WTC11 (cell line): ENCODE measurements at regions not wholly inside any gene's neighbourhood (a gene's known extent, or its start where the extent isn't known, plus 50 kb on each side); places are given as distances from the start of the nearest gene placed in this dataset.

ENCODE experiments used
- ATAC-seq: fragments of 200-7000 bp; cut with Tn5 transposase; 2 replicates; pipeline ENCODE4 v1.10.0; 2021; ENCODE audit warnings: mild to moderate bottlenecking, moderate library complexity
- CTCF ChIA-PET: fragments of 300-600 bp; sonication (Branson Sonifier 250); formaldehyde crosslinking; loops from one replicate; lab custom pipeline; 2021; ENCODE audit warnings: antibody characterized with exemption; lab: Charles Lee
- POLR2A ChIA-PET: fragments of 350-600 bp; sonication (Branson Sonifier 250); formaldehyde crosslinking; loops from one replicate; lab custom pipeline; 2021; ENCODE audit warnings: antibody characterized with exemption; lab: Charles Lee
- DNase-seq: peaks from one replicate; pipeline ENCODE4 v3.0.0; 2021; ENCODE audit warnings: low spot score
- H3K27ac Mint-ChIP-seq: 2 replicates; pipeline ENCODE4 v1.8.0; 2021; ENCODE audit warnings: mixed read lengths
- H3K27me3 Mint-ChIP-seq: 2 replicates; pipeline ENCODE4 v1.8.0; 2021; ENCODE audit warnings: low read depth, mild to moderate bottlenecking, moderate library complexity, mixed read lengths
- H3K36me3 Mint-ChIP-seq: 2 replicates; pipeline ENCODE4 v1.8.0; 2021; ENCODE audit warnings: mixed read lengths
- H3K4me1 Mint-ChIP-seq: 2 replicates; pipeline ENCODE4 v1.8.0; 2022; ENCODE audit warnings: mixed read lengths
- H3K4me3 Mint-ChIP-seq: 2 replicates; pipeline ENCODE4 v1.8.0; 2021; ENCODE audit warnings: mild to moderate bottlenecking, moderate library complexity, mixed read lengths
- H3K9me3 Mint-ChIP-seq: 2 replicates; pipeline ENCODE4 v1.8.0; 2021; ENCODE audit warnings: mixed read lengths
- ATF1 ChIP-seq: sonication (generic); formaldehyde crosslinking; IDR thresholded peaks from 2 replicates; pipeline ENCODE4 v1.8.1; 2023; ENCODE audit warnings: mild to moderate bottlenecking, moderate library complexity, missing genetic modification reagents
- CDX4 ChIP-seq: fragments of 250-450 bp; sonication (Bioruptor Pico); IDR thresholded peaks from 2 replicates; pipeline ENCODE4 v1.9.0; 2021; ENCODE audit warnings: moderate library complexity, mild to moderate bottlenecking, inconsistent platforms, borderline replicate concordance
- E2F4 ChIP-seq: sonication (generic); formaldehyde crosslinking; IDR thresholded peaks from 2 replicates; pipeline ENCODE4 v1.8.1; 2022; ENCODE audit warnings: low read depth, mild to moderate bottlenecking, moderate library complexity, missing genetic modification reagents, borderline replicate concordance
- GABPB1 ChIP-seq: sonication (generic); formaldehyde crosslinking; IDR thresholded peaks from 2 replicates; pipeline ENCODE4 v1.8.1; 2023; ENCODE audit warnings: mild to moderate bottlenecking, missing genetic modification reagents
- HMGA2 ChIP-seq: fragments of 250-450 bp; sonication (Bioruptor Pico); IDR thresholded peaks from 2 replicates; pipeline ENCODE4 v1.4.0; 2021; ENCODE audit warnings: mild to moderate bottlenecking, moderate library complexity
- MYBL2 ChIP-seq: sonication (generic); formaldehyde crosslinking; IDR thresholded peaks from 2 replicates; pipeline ENCODE4 v1.8.1; 2023; ENCODE audit warnings: mild to moderate bottlenecking, moderate library complexity, missing genetic modification reagents
- NFATC4 ChIP-seq: fragments of 250-450 bp; sonication (Bioruptor Pico); IDR thresholded peaks from 2 replicates; pipeline ENCODE4 v1.9.0; 2021; ENCODE audit warnings: mild to moderate bottlenecking
- SOX15 ChIP-seq: fragments of 250-450 bp; sonication (Bioruptor Pico); IDR thresholded peaks from 2 replicates; pipeline ENCODE4 v1.9.0; 2021; ENCODE audit warnings: mild to moderate bottlenecking
- TEAD1 ChIP-seq: sonication (generic); formaldehyde crosslinking; IDR thresholded peaks from 2 replicates; pipeline ENCODE4 v1.8.0; 2022; ENCODE audit warnings: mild to moderate bottlenecking, missing genetic modification reagents
- TP53 ChIP-seq: sonication (generic); formaldehyde crosslinking; IDR thresholded peaks from 2 replicates; pipeline ENCODE4 v1.8.1; 2023; ENCODE audit warnings: mild to moderate bottlenecking, missing genetic modification reagents
- ZNF281 ChIP-seq: sonication (generic); formaldehyde crosslinking; IDR thresholded peaks from 2 replicates; pipeline ENCODE4 v1.8.0; 2023; ENCODE audit warnings: mild to moderate bottlenecking, missing genetic modification reagents
- ZNF317 ChIP-seq: sonication (generic); formaldehyde crosslinking; IDR thresholded peaks from 2 replicates; pipeline ENCODE4 v1.8.1; 2023; ENCODE audit warnings: low read depth, mild to moderate bottlenecking, moderate library complexity, missing genetic modification reagents, borderline replicate concordance
- TF ChIP-seq, protein P1 (sequence below): sonication (generic); formaldehyde crosslinking; IDR thresholded peaks from 2 replicates; pipeline ENCODE4 v1.8.1; 2023; ENCODE audit warnings: mild to moderate bottlenecking, missing genetic modification reagents, moderate library complexity
- TF ChIP-seq, protein P2 (sequence below): sonication (generic); formaldehyde crosslinking; IDR thresholded peaks from 2 replicates; pipeline ENCODE4 v1.8.0; 2023; ENCODE audit warnings: missing genetic modification reagents
- TF ChIP-seq, protein P3 (sequence below): sonication (generic); formaldehyde crosslinking; IDR thresholded peaks from 2 replicates; pipeline ENCODE4 v1.8.0; 2022; ENCODE audit warnings: mild to moderate bottlenecking, missing genetic modification reagents
- TF ChIP-seq, protein P4 (sequence below): fragments of 200-600 bp; IDR thresholded peaks from 2 replicates; pipeline ENCODE4 v1.8.0; 2022; ENCODE audit warnings: antibody characterized with exemption

- ATAC-seq (no peak), DNase-seq (no peak)
- Mint-ChIP-seq H3K36me3 (no peaks in the 10 kb centered on the region), H3K9me3 (0 out of 2 replicates have a peak, but pooled peaks cover 9% of the 10 kb centered on the region), H3K4me1 (no peaks in the 10 kb centered on the region), H3K27me3 (no peaks in the 10 kb centered on the region), H3K4me3 (no peak overlapping the region), H3K27ac (no peak overlapping the region)
- ChIA-PET POLR2A (no interaction called here), CTCF (no interaction called here)
- TF ChIP-seq TEAD1 (CRISPR knock-in tag) (no peak), HMGA2 (no peak), ATF1 (CRISPR knock-in tag) (no peak), GABPB1 (CRISPR knock-in tag) (no peak), ZNF281 (CRISPR knock-in tag) (no peak), MYBL2 (CRISPR knock-in tag) (no peak), TP53 (CRISPR knock-in tag) (no peak), NFATC4 (CRISPR knock-in tag) (no peak)
- TF ChIP-seq, protein P1, sequence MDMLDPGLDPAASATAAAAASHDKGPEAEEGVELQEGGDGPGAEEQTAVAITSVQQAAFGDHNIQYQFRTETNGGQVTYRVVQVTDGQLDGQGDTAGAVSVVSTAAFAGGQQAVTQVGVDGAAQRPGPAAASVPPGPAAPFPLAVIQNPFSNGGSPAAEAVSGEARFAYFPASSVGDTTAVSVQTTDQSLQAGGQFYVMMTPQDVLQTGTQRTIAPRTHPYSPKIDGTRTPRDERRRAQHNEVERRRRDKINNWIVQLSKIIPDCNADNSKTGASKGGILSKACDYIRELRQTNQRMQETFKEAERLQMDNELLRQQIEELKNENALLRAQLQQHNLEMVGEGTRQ: no peak
- TF ChIP-seq, protein P2, sequence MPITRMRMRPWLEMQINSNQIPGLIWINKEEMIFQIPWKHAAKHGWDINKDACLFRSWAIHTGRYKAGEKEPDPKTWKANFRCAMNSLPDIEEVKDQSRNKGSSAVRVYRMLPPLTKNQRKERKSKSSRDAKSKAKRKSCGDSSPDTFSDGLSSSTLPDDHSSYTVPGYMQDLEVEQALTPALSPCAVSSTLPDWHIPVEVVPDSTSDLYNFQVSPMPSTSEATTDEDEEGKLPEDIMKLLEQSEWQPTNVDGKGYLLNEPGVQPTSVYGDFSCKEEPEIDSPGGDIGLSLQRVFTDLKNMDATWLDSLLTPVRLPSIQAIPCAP (CRISPR knock-in tag): no peak
Observed at GRCh38 chr6:156455847-156456246, 321.3 kb upstream of the ARID1B start.

- DNase-seq (no peak), ATAC-seq (no peak)
- Mint-ChIP-seq H3K4me1 (no peaks in the 10 kb centered on the region), H3K4me3 (no peak overlapping the region), H3K36me3 (no peaks in the 10 kb centered on the region), H3K27me3 (no peaks in the 10 kb centered on the region), H3K9me3 (0 out of 2 replicates have a peak, but pooled peaks cover 9% of the 10 kb centered on the region), H3K27ac (no peak overlapping the region)
- TF ChIP-seq CDX4 (CRISPR knock-in tag): no peak
- TF ChIP-seq, protein P3, sequence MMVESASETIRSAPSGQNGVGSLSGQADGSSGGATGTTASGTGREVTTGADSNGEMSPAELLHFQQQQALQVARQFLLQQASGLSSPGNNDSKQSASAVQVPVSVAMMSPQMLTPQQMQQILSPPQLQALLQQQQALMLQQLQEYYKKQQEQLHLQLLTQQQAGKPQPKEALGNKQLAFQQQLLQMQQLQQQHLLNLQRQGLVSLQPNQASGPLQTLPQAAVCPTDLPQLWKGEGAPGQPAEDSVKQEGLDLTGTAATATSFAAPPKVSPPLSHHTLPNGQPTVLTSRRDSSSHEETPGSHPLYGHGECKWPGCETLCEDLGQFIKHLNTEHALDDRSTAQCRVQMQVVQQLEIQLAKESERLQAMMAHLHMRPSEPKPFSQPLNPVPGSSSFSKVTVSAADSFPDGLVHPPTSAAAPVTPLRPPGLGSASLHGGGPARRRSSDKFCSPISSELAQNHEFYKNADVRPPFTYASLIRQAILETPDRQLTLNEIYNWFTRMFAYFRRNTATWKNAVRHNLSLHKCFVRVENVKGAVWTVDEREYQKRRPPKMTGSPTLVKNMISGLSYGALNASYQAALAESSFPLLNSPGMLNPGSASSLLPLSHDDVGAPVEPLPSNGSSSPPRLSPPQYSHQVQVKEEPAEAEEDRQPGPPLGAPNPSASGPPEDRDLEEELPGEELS (CRISPR knock-in tag): no peak
- no peak for TF ChIP-seq ZNF317 (CRISPR knock-in tag)
- TF ChIP-seq SOX15 (CRISPR knock-in tag): no peak
- TF ChIP-seq E2F4: no peak
- TF ChIP-seq, protein P4, sequence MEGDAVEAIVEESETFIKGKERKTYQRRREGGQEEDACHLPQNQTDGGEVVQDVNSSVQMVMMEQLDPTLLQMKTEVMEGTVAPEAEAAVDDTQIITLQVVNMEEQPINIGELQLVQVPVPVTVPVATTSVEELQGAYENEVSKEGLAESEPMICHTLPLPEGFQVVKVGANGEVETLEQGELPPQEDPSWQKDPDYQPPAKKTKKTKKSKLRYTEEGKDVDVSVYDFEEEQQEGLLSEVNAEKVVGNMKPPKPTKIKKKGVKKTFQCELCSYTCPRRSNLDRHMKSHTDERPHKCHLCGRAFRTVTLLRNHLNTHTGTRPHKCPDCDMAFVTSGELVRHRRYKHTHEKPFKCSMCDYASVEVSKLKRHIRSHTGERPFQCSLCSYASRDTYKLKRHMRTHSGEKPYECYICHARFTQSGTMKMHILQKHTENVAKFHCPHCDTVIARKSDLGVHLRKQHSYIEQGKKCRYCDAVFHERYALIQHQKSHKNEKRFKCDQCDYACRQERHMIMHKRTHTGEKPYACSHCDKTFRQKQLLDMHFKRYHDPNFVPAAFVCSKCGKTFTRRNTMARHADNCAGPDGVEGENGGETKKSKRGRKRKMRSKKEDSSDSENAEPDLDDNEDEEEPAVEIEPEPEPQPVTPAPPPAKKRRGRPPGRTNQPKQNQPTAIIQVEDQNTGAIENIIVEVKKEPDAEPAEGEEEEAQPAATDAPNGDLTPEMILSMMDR: no peak
- ChIA-PET CTCF (no interaction called here), POLR2A (no interaction called here)
Observed at GRCh38 chr6:156454867-156455266, 322.3 kb upstream of the ARID1B start.
